Left lobe of liver (tissue), 2 donors: ENCODE measurements at regions not wholly inside any gene's neighbourhood (a gene's known extent, or its start where the extent isn't known, plus 50 kb on each side); places are given as distances from the start of the nearest gene placed in this dataset.
A peak's percentile ranks its signal among the peaks of the same experiment; 100 is the strongest.
"Not testable (repeated sequence)": the region's sequence is repeated elsewhere in the genome, so short reads cannot be mapped to it uniquely, and the experiment has no call there.

Source experiments
- ATAC-seq: fragments of 200-7000 bp; cut with Tn5 transposase; one replicate; pipeline ENCODE4 v1.9.1; 2020; ENCODE audit warnings: mild to moderate bottlenecking, moderate library complexity
- DNase-seq: peaks from one replicate; pipeline ENCODE4 v3.0.0-alpha.2; 2020; ENCODE audit warnings: low spot score
- donor health status: DM: no; HTN: no; CAD: no; lungs with moderate emphysema.
- donor health status: DM: no; HTN: yes; CAD: no.

GRCh38 chr1:83167634-83168033, 831.3 kb downstream of the TTLL7 start:
- not testable (repeated sequence) for ATAC-seq, DNase-seq

- ATAC-seq, DNase-seq: not testable (repeated sequence)
Measured at GRCh38 chr1:83163879-83164475, 835.0 kb downstream of the TTLL7 start.

- DNase-seq, ATAC-seq: not testable (repeated sequence)
Measured at GRCh38 chr1:83158924-83159323, 840.0 kb downstream of the TTLL7 start.

GRCh38 chr1:83154306-83154705, 844.6 kb downstream of the TTLL7 start:
- not testable (repeated sequence) for ATAC-seq, DNase-seq

- peak; percentile 80 for ATAC-seq
- DNase-seq: not testable (repeated sequence)
Measured at GRCh38 chr1:83151167-83151898, 847.6 kb downstream of the TTLL7 start.

- not testable (repeated sequence) for DNase-seq, ATAC-seq
Measured at GRCh38 chr1:83150479-83150878, 848.5 kb downstream of the TTLL7 start.

- ATAC-seq: peak; percentile 47
- not testable (repeated sequence) for DNase-seq
Measured at GRCh38 chr1:83145820-83146219, 853.1 kb downstream of the TTLL7 start.

- ATAC-seq, DNase-seq: not testable (repeated sequence)
Measured at GRCh38 chr1:83142802-83143201, 856.1 kb downstream of the TTLL7 start.

- ATAC-seq, DNase-seq: not testable (repeated sequence)
Measured at GRCh38 chr1:83135524-83136157, 863.3 kb downstream of the TTLL7 start.

GRCh38 chr1:83134322-83135014, 864.5 kb downstream of the TTLL7 start:
- peak; percentile 43 for ATAC-seq

GRCh38 chr1:83131692-83131955, 867.3 kb downstream of the TTLL7 start:
- no peak for DNase-seq
- ATAC-seq: no peak

More at GRCh38 chr1:83134322-83135014, 864.5 kb downstream of the TTLL7 start:
- not testable (repeated sequence) for DNase-seq

GRCh38 chr1:83130886-83131691, 867.8 kb downstream of the TTLL7 start:
- DNase-seq: no peak
- no peak for ATAC-seq

GRCh38 chr1:83129107-83129506, 869.8 kb downstream of the TTLL7 start:
- ATAC-seq (no peak), DNase-seq (no peak)

- DNase-seq (no peak), ATAC-seq (no peak)
Measured at GRCh38 chr1:83125456-83125855, 873.5 kb downstream of the TTLL7 start.

- DNase-seq (no peak), ATAC-seq (no peak)
Measured at GRCh38 chr1:83123019-83123418, 875.9 kb downstream of the TTLL7 start.

- ATAC-seq (no peak), DNase-seq (no peak)
Measured at GRCh38 chr1:83118472-83118871, 880.5 kb downstream of the TTLL7 start.

GRCh38 chr1:83117030-83117429, 881.9 kb downstream of the TTLL7 start:
- not testable (repeated sequence) for DNase-seq, ATAC-seq

GRCh38 chr1:83115785-83116184, 883.1 kb downstream of the TTLL7 start:
- ATAC-seq (no peak), DNase-seq (no peak)

- DNase-seq: no peak
- no peak for ATAC-seq
Measured at GRCh38 chr1:83114136-83114834, 884.6 kb downstream of the TTLL7 start.

GRCh38 chr1:83113652-83114051, 885.3 kb downstream of the TTLL7 start:
- DNase-seq: no peak

More at GRCh38 chr1:83113652-83114051, 885.3 kb downstream of the TTLL7 start:
- no peak for ATAC-seq
